Neural progenitor cell (in vitro differentiated cells): ENCODE measurements at regions not wholly inside any gene's neighbourhood (a gene's known extent, or its start where the extent isn't known, plus 50 kb on each side); places are given as distances from the start of the nearest gene placed in this dataset.

ENCODE experiments used
- EZH2 ChIP-seq: fragments of 200-600 bp; sonication (generic); IDR thresholded peaks from 2 replicates; pipeline ENCODE4 v1.6.1; 2017; ENCODE audit warnings: antibody characterized with exemption, mild to moderate bottlenecking, moderate library complexity
- TF ChIP-seq, protein P1 (sequence below): fragments of 200-600 bp; sonication (generic); IDR thresholded peaks from 2 replicates; pipeline ENCODE4 v1.5.1; 2017; ENCODE audit warnings: antibody characterized with exemption, mild to moderate bottlenecking

DNA sequence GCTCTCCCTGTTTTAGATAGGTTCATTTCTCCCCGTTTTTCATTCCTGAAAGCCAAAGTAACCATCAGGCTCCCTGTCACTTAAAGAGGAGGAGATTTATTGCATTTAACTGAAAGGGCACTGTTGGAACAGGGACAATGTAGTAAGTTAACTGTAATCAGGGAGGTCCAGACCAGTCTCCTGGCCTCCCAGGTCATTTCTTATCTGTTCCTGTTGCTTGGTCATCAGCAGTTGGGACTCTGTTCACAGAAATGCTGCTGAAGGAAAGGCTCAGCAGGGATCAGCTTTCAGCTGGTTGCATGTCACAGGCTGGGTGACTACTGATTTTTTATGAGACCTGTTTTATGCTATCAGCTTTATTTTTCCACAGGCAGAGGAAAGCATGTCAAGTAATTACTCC lies 622.6 kb upstream of the GOT2 start:
- TF ChIP-seq, protein P1, sequence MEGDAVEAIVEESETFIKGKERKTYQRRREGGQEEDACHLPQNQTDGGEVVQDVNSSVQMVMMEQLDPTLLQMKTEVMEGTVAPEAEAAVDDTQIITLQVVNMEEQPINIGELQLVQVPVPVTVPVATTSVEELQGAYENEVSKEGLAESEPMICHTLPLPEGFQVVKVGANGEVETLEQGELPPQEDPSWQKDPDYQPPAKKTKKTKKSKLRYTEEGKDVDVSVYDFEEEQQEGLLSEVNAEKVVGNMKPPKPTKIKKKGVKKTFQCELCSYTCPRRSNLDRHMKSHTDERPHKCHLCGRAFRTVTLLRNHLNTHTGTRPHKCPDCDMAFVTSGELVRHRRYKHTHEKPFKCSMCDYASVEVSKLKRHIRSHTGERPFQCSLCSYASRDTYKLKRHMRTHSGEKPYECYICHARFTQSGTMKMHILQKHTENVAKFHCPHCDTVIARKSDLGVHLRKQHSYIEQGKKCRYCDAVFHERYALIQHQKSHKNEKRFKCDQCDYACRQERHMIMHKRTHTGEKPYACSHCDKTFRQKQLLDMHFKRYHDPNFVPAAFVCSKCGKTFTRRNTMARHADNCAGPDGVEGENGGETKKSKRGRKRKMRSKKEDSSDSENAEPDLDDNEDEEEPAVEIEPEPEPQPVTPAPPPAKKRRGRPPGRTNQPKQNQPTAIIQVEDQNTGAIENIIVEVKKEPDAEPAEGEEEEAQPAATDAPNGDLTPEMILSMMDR, result no peak
- TF ChIP-seq EZH2, result no peak
